Colonic mucosa (tissue), 4 donors: ENCODE measurements at regions not wholly inside any gene's neighbourhood (a gene's known extent, or its start where the extent isn't known, plus 50 kb on each side); places are given as distances from the start of the nearest gene placed in this dataset.
"Not testable (repeated sequence)": the region's sequence is repeated elsewhere in the genome, so short reads cannot be mapped to it uniquely, and the experiment has no call there.

Source experiments
- DNase-seq: peaks from one replicate; pipeline ENCODE4 v3.0.0-alpha.2; 2020
- H3K27ac ChIP-seq: fragments of 200-600 bp; one replicate; pipeline ENCODE4 v1.8.0; 2021
- H3K27me3 ChIP-seq: fragments of 200-600 bp; one replicate; pipeline ENCODE4 v1.8.0; 2021
- H3K36me3 ChIP-seq: fragments of 200-600 bp; one replicate; pipeline ENCODE4 v1.8.0; 2021
- H3K4me1 ChIP-seq: fragments of 200-600 bp; one replicate; pipeline ENCODE4 v1.8.0; 2021; ENCODE audit warnings: mild to moderate bottlenecking
- H3K4me3 ChIP-seq: fragments of 200-600 bp; one replicate; pipeline ENCODE4 v1.8.0; 2021
- H3K9ac ChIP-seq, 2 donors: one replicate each; pipeline ENCODE4 v1.7.0; 2013; ENCODE audit warnings: control low read depth in 2 of 2, low read depth in 2 of 2, low read length in 2 of 2
- H3K9me3 ChIP-seq: fragments of 200-600 bp; one replicate; pipeline ENCODE4 v1.8.0; 2021
- intact Hi-C: fragments of 100-400 bp; cut with DNase I; formaldehyde crosslinking; loops from one replicate; pipeline ENCODE4 v1.14.1; 2022
- TF ChIP-seq, protein P1 (sequence below): fragments of 200-600 bp; IDR thresholded peaks from one replicate; pipeline ENCODE4 v1.8.0; 2022; ENCODE audit warnings: antibody characterized with exemption, mild to moderate bottlenecking
- donor health status: healthy.
- donor health status: DM: no; HTN: no; CAD: no.
- donor health status: DM: no; HTN: no; CAD: no.

DNA sequence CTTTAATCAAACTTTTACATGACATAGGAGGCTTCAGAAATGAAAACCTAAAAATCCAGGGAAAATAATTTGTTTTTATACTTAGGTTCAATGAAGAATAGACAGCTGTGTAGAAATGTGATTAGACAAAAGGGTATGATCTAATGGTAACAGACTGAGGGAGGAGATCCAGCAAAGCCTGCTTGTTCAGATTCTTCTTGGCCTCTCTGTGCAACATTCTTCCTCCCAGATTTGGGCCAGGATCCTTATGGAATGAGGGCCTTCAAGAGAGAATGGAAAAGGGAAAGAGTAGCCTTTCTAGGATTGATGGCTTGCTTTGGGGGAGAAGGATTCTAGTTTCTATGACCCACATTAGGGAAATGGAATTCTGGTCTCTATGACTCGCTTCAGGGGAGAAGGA is 94.5 kb upstream of the G2E3 start:
- Histone ChIP-seq H3K9me3 (no peaks in the 10 kb centered on the region), H3K9ac (no peak overlapping the region), H3K36me3 (no peaks in the 10 kb centered on the region), H3K27me3 (no peaks in the 10 kb centered on the region), H3K4me3 (no peak overlapping the region), H3K4me1 (no peaks in the 10 kb centered on the region), H3K27ac (no peak overlapping the region)
- TF ChIP-seq, protein P1, sequence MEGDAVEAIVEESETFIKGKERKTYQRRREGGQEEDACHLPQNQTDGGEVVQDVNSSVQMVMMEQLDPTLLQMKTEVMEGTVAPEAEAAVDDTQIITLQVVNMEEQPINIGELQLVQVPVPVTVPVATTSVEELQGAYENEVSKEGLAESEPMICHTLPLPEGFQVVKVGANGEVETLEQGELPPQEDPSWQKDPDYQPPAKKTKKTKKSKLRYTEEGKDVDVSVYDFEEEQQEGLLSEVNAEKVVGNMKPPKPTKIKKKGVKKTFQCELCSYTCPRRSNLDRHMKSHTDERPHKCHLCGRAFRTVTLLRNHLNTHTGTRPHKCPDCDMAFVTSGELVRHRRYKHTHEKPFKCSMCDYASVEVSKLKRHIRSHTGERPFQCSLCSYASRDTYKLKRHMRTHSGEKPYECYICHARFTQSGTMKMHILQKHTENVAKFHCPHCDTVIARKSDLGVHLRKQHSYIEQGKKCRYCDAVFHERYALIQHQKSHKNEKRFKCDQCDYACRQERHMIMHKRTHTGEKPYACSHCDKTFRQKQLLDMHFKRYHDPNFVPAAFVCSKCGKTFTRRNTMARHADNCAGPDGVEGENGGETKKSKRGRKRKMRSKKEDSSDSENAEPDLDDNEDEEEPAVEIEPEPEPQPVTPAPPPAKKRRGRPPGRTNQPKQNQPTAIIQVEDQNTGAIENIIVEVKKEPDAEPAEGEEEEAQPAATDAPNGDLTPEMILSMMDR = no peak
- intact Hi-C loops = no loop called here
- no peak for DNase-seq

DNA sequence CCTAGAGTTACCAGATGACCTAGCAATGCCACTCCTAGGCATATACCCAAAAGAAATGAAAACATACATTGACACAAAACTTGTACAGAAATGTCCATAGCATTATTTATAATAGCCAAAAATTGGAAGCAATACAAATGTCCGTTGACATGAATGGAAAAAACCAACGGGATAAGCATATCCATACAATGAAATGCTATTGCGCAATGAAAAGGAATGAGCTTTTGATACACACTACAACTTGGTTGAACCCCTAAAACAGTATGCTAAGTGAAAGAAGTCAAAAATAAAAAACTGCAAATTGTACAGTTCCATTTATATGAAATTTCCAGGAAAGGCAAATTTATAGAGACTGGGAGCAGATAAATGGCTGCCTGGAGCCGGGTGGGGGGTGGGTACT is 90.6 kb upstream of the G2E3 start:
- DNase-seq = no peak
- intact Hi-C loops = no loop called here
- H3K27ac ChIP-seq = no peak overlapping the region

DNA sequence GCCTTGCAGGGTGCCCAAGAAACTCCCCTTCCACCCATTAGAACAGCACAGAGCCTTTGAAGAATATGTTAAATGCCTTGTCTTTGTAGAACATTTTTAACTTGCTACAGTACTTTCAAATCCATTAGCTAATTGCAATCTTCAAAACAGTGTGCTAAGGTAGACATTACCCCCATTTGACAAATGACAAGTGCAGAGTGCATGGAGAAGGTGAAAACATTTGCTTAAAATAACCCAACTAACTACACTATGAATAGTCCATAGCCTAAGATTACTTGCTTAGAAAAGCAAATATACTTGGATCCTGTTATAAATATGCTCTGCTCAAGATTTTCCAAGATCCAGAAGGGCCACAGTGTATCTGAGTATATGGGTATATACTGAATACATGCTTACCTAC is 87.0 kb upstream of the G2E3 start:
- intact Hi-C loops = no loop called here
- TF ChIP-seq, protein P1 = no peak
- Histone ChIP-seq H3K9ac (no peak overlapping the region), H3K4me1 (no peaks in the 10 kb centered on the region), H3K27me3 (no peaks in the 10 kb centered on the region), H3K27ac (no peak overlapping the region), H3K9me3 (no peaks in the 10 kb centered on the region), H3K4me3 (no peak overlapping the region), H3K36me3 (no peaks in the 10 kb centered on the region)
- no peak for DNase-seq

More for the DNA sequence above, 90.6 kb upstream of the G2E3 start:
- no peaks in the 10 kb centered on the region for H3K27me3 ChIP-seq
- no peak overlapping the region for H3K4me3 ChIP-seq
- no peaks in the 10 kb centered on the region for H3K36me3 ChIP-seq
- TF ChIP-seq, protein P1 = no peak
- H3K9me3 ChIP-seq = no peaks in the 10 kb centered on the region
- no peaks in the 10 kb centered on the region for H3K4me1 ChIP-seq
- no peak overlapping the region for H3K9ac ChIP-seq

DNA sequence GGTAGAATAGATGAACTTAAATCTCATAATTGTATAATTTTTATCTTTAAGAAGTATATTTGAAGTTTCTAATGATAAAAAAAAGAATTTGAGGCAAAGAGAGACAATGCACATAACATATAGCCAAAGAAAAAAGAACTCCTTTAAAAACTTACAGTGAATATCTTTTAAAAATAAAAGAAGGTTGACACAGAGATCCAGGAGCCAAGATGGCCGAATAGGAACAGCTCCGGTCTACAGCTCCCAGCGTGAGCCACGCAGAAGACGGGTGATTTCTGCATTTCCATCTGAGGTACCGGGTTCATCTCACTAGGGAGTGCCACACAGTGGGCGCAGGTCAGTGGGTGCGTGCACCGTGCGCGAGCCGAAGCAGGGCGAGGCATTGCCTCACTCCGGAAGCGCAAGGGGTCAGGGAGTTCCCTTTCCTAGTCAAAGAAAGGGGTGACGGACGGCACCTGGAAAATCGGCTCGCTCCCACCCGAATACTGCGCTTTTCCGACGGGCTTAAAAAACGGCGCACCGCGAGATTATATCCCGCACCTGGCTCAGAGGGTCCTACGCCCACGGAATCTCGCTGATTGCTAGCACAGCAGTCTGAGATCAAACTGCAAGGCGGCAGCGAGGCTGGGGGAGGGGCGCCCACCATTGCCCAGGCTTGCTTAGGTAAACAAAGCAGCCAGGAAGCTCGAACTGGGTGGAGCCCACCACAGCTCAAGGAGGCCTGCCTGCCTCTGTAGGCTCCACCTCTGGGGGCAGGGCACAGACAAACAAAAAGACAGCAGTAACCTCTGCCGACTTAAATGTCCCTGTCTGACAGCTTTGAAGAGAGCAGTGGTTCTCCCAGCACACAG is 84.9 kb upstream of the G2E3 start:
- H3K4me3 ChIP-seq, intact Hi-C loops, H3K27me3 ChIP-seq, H3K9me3 ChIP-seq, H3K36me3 ChIP-seq, H3K9ac ChIP-seq, H3K27ac ChIP-seq, DNase-seq, H3K4me1 ChIP-seq: not testable (repeated sequence)

DNA sequence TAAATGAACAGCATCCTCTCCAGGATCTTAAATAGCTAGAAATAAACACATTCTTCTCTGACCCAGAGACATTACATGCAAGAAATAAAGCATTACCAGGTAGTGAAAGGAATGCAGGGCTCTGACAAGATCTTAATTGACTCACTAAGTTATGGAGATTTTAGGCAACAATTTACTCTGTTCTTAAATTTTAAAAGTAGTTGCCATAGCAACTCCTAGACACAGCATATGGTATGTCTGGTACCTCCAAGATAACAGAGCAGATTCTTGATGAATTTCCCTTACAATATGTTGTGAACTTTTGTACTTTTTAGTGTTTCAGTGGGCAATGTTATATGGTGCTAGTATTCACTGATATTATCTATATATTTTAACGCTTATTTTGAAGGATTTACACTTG is 76.7 kb upstream of the G2E3 start:
- no peak overlapping the region for H3K9ac ChIP-seq

DNA sequence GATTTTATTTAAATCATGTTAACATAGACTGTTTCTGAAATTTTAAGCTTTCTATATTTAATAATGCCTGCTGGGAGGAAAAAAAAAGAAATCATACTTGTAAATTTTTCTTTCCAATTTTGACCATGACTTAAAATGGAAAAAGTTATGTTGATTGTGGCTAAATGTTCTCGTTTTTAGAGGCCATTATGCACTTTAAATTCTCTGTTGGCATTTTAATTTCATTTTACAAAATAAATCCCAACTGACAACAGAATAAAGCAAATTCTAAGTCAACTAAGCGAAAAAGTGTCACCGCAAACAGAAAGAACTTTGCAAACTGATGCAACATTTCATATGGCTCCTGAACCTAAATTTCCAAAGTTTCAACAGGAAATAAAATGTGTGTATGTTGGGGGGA is 74.8 kb upstream of the G2E3 start:
- TF ChIP-seq, protein P1 = no peak
- Histone ChIP-seq H3K4me1 (no peaks in the 10 kb centered on the region), H3K9ac (no peak overlapping the region), H3K27ac (no peak overlapping the region), H3K4me3 (no peak overlapping the region), H3K9me3 (no peaks in the 10 kb centered on the region), H3K36me3 (no peaks in the 10 kb centered on the region), H3K27me3 (no peaks in the 10 kb centered on the region)
- no peak for DNase-seq
- intact Hi-C loops = no loop called here

More for the DNA sequence above, 76.7 kb upstream of the G2E3 start:
- H3K4me3 ChIP-seq = no peak overlapping the region
- H3K9me3 ChIP-seq = no peaks in the 10 kb centered on the region
- no peak overlapping the region for H3K27ac ChIP-seq
- H3K36me3 ChIP-seq = no peaks in the 10 kb centered on the region
- no peaks in the 10 kb centered on the region for H3K4me1 ChIP-seq
- intact Hi-C loops = no loop called here
- no peak for DNase-seq
- TF ChIP-seq, protein P1 = no peak
- no peaks in the 10 kb centered on the region for H3K27me3 ChIP-seq
